HG02798 (cell line): ENCODE measurements at regions not wholly inside any gene's neighbourhood (a gene's known extent, or its start where the extent isn't known, plus 50 kb on each side); places are given as distances from the start of the nearest gene placed in this dataset.

Experiments
- ATAC-seq: cut with Tn5 transposase; IDR thresholded peaks from one replicate; pipeline ENCODE4 v1.9.1; 2021; ENCODE audit warnings: mild to moderate bottlenecking; ENCODE audit not compliant: unreplicated experiment, poor library complexity

DNA sequence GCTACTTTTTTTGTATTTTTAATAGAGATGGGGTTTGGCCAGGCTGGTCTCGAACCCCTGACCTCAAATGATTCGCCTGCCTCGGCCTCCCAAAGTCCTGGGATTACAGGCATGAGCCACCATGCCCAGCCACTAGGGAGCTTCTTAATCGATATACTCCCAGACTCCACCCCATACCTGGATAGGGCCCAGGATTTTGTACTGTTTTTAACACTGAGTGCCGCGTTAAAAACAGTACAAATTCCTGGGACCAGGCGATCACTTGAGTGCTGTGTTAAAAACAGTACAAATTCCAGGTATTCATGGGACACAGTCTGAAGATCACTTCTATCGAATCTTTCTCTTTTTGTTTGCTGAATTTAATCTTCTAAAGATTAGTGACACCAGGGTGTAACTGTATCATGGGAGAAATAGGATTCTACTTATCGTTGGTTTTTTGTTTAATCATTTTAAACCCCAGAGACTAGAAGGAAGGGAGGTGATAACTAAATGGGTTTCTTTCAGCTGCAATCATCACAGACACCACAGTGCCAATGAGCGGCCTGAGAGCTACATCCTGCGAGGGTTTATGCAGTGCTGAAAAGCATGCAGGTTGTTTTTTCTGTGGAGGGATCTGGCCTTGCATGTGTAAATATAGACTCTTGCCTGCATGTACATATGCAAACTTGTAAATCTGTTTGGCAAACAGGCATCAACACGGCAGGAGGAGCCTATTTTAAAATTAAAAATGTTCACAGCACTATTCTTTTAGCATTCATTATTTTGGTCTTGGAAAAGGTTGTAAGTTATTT is 303.8 kb upstream of the WWC1 start:
- no peak for ATAC-seq

DNA sequence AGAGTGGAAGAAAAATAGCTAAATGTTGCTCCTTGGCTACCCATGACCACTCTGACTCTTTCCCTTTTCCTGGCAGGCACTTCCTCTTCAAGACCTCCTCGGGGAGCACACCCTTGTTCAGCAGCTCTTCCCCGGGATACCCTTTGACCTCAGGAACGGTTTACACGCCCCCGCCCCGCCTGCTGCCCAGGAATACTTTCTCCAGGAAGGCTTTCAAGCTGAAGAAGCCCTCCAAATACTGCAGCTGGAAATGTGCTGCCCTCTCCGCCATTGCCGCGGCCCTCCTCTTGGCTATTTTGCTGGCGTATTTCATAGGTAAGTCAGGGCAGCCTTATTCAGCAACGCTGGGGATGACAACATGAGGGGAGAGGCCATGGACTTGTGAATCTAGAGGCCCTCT is 298.6 kb upstream of the WWC1 start:
- ATAC-seq: no peak

DNA sequence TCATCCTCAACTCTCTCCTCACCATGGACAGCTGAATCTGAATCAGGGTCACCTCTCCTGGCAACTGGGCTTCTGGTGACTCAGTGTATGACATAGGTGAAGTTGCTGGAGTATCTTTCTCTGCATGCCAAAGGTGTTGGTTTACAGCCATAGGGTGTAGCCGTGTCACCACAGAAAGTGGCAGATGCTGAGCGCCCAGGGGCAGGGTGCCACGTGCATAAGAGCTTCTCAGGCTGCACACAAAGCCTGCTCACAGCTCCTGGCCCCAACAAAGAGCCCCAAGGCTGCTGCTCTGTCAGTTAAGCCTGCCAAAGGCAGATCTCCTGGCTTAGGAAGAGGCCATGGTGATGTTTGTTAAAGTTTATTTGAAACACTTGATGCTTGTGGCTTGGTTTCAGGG is 297.7 kb upstream of the WWC1 start:
- no peak for ATAC-seq

DNA sequence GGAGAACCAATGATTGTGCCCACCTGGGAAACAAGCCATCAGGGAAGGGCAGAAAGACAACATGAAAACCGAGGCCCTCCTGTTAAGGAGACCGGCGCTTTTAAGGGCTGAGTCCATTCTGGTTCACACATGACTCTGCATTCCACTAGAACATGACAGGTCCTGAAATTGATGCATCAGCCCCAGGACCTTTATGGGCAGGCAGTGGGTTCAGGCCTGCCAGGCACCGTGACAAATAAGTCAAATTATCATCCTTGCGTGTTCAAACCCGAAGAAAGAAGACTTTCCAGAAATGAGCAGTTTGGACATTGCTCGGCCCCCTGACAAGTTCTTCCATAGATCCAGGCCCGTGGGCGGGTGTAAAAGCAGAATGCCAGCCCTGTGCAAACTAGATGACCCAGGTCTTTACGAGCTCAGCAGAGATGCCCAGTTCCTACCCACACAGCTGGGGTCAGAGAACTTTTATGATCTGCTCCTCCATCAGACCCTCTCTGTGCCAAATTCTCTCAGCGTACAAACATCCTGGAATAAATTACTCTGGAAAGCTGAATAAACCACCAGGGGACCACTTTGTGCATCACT is 295.5 kb upstream of the WWC1 start:
- ATAC-seq: no peak

DNA sequence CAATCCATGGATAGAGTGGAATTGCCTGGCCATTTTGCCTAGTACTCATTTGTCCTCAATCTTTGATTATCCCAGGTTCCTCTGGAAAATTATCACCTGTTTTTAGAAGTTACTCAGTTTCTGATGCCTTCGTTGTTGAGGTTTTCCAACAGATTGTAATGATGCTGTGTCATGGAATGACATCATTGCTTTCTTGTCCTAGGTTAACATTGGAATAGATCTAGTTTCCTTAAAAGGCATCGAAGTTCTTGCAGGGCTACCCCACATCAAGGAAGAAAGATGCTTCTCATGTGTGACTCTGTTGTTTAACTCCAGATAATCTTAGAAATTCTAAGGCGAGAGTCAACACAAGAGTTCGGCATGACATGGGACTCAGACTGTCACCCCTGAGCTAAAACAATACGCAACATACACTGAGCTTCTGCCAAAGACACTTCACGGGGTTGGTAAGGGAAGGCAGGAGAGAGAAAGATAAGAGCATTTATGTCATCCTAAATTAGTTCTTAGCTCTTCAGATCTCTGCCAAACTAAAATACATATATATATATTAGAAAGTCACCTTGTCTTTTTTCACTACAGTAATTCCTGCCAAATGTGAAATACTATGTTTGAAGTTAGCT is 293.2 kb upstream of the WWC1 start:
- ATAC-seq: no peak

DNA sequence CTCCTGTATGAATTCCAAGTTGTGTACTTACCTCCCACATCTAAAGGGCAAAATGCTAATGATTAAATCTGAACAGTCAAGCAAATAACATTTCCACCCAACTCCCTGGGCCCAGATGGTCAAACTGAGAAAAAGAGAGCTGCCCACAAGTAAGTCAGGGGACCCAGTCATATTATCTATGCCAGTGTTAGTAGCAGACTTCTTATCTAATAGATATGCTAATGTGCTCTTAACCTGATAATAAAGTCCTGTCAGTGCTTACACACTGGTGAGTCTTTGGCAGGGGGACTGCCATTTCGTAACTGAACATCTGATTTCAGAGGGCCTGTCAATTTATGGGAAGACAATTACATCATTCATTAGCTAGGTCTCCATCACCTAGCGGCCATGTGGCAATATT is 292.3 kb upstream of the WWC1 start:
- ATAC-seq: no peak

DNA sequence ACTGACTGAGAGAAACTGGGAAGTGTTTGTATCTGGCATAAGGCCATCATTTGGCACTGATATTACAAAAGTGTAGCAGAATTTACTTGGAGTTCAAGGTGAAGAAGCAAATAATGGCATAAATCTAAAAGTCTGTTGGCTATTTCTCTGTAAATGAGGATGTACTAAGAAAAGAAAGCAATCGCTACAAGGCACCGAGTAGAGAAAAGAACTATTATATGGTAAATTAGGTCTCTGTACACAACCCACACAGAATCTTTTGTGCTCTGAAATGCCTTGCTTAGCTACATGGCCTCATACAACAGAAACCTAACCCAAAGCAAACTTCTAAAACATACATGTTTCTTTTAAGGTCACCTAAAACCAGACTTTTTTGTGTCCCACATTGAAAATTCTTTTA is 290.1 kb upstream of the WWC1 start:
- no peak for ATAC-seq

DNA sequence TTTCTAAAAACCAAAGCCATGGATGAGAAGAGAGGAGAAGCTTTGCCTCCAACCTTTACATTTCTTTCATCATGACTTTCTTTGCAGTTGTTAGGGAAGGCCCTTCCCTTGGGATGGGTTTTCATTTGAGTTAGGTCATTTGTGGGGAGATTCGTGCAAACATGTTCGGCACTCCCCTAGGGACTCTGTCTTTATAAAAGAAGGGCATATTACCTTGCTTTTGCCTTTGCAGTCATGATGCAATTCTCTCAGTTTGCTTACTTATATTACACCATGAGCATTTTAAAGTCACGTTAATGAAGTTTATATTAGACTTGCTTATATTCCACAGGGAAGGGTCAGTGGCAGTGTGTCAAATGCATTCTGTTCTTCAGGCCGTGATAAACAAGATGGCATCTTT is 289.3 kb upstream of the WWC1 start:
- no peak for ATAC-seq

DNA sequence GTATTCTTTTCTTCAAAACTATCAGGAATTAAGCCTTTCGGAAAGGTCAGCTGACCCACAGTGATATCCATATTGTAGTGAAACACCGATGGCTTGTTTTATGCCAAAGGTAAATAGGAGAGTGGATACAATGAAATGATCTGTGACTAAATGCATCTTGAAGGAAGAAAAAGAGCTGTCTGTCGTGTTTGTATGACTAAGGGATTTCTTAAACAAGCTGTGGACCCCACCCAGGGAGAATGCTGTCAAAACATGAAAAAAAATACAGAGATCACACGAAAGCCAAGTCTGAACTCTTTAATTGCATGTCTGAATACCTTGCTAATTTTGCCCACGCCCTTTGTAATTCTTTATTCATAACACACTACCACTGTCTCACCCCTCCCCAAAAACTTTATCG is 286.4 kb upstream of the WWC1 start:
- ATAC-seq: no peak

DNA sequence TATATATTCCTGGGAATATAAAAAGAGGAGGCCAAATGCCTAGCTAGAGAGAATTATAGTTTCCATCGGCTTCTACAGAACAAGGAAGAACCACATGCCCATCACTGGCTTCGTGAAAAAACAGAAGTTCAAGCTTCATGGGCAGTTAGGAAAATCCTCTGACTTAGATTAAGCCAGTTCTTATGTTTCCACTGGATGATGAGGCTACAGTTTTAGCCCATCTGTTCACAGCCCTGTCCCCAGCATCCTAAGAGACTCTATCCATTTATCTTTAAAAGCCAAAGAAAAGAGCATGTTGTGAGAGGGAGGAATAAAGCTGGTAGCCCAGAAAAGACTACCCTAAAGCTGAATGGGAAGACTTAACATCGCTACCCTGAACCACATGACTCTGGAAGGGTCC is 285.5 kb upstream of the WWC1 start:
- no peak for ATAC-seq

DNA sequence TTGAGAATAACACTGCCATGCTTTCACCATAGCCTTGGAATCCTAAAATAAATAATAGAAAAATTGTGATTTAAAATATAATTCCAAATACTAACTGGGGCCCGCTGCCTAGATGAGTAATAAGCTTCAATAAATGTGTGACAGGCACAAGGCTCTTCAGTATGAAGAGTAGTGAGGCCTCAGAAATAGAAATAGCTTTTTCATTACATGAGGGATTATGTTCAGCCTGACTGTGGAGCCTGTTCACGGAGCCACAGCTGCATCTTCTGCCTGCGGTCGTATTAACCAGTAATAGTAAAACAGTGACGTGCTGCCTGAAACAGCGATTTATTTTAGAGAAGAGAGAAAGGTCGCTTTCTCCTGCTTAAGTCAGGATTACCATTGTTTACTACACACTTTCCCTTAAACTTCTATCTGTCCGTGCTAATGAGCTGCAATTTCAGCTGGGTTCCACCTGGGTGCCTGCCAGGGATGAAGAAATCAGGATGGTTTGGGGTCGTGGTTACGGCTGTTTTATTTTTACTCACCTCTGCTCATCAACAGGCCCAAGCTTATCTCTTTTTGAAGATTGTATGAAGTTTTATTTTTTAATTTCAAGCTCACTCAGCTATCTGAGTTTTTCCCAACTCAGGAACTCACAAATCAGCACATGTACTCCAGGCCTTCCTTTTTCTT is 284.9 kb upstream of the WWC1 start:
- no peak for ATAC-seq

DNA sequence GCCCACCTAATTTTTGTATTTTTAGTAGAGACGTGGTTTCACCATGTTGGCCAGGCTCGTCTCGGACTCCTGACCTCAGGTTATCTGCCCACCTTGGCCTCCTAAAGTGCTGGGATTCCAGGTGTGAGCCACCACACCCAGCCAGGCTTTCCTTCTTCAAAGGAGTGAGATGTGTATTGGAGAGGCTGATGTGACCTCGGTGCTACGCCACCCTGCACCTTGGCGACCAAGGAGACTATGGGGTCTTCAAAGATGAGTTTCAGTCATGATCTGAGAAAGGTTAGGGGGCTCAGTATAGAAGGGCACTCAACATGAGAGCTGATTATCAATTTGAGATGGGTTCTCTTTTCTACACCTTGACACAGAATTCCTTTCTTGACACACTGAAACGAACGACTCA is 284.2 kb upstream of the WWC1 start:
- no peak for ATAC-seq

DNA sequence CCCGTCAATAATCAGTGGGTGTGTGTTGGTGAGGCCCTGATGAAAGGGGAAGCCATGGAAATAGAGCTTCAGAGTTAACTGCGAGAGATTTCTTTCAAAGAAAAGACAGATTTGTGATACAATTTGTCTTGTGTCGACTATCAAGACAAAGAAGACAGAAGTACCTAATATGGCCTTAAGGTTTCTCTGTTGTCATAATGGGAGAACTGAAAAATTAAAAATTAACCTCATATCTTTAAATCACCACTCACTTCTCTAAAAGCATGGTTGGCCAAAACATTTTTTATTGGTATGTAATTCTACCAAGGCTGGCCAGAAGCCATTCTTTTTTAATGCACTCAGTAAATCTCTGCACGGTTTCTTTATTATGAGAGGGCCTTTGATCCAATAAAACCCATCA is 282.9 kb upstream of the WWC1 start:
- ATAC-seq: no peak

DNA sequence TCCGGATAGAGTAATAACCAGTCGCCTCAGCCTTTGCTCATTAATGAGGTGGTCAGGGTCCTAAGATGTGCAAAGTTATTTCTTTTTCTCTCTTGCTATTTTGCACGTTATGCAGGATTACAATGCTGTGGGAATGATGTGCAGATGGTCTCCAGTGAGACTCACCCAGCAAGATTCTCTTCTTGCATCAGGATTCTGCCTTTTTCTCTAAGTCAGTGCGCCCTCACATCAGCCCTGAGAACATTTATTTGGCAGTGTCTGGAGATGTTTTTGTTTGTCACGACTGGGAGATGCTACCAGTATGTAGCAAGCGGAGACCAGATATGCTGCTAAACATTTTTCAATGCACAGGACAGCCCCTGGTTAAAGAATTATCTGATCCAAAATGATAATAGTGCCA is 280.3 kb upstream of the WWC1 start:
- ATAC-seq: no peak

DNA sequence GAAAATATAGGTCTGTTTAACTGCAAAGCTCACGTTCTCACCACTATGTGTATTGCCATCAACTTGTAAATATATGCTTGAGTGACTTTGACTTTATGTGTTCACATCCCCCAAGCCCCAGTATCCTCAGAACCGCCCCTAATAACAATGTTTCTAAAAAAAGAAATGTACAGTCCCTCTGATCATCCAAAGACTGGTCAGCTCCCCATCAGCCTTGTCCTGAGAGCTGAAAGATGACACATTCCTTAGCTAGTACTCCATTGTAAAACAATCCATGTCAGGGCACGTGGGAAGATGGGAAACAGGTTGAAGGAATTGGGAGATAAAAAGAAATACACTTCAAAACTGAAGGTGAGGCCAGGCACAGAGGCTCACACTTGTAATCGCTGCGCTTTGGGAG is 279.4 kb upstream of the WWC1 start:
- ATAC-seq: no peak

DNA sequence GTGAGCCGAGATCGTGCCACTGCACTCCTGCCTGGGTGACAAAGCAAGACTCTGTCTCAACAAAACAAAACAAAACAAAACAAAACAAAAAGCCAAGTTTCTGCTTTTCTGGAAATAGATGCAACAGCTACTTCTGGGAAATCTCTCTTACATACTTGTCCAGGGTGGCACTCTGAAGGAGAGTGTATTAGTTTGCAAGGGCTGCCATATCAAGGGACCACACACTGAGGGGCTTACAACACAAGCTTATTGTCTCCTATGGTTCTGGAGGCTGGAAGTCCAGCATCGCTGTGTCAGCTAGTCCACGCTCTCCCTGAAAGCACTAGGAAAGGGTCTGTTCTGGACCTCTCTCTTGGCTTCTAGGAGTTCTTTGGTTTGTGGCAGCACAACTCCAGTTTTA is 277.9 kb upstream of the WWC1 start:
- ATAC-seq: no peak

DNA sequence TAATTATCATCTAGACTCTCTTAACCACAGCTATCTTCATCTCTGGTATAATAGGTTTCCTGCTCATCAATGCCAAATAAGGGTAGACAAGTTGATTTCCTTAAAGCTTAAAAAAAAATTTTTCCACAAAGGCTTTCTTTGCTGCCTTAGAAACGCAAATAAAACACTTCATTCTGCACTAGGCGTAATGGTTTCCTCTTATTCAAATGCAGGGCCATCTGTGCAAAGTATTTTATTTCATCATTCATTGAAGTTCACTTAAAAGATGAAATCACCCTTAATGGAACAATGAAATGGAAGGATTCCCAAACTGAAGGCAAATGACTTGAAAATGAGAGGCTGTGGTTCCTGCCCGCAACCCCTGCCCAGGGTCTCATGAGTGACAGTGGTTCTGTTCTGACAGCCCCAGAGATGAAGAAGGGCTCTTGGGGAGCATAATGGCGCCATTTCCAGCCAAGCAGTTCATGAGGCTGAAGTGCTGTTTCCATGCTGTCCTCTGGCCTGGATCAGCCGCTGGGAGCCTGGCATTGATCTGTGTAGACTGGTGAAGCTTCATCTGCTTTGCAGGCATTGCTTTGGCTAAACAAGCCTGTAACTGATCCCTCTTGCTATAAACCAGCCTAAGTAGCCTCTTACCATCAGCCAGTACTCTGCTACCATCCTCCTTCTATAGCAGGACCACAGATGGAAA is 276.9 kb upstream of the WWC1 start:
- ATAC-seq: no peak

DNA sequence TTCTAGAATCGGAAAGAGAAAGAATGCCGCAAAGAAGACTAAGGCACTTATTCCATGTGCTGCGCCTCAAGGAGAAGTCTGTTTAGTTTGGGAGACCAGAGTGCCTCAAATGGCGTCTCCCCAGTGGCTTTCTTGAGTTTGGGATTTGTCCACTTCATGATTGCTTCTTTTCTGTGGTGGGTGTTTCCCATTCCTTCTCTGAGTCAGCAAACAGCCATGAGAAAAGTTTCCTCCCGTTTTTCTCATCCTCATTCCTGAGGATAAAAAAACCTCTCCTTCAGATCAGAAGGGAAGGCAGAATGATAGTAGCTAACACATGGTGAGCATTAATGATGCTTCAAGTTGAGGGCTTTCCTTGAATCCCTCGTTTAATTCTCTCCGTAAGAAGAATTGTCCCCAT is 275.9 kb upstream of the WWC1 start:
- no peak for ATAC-seq

DNA sequence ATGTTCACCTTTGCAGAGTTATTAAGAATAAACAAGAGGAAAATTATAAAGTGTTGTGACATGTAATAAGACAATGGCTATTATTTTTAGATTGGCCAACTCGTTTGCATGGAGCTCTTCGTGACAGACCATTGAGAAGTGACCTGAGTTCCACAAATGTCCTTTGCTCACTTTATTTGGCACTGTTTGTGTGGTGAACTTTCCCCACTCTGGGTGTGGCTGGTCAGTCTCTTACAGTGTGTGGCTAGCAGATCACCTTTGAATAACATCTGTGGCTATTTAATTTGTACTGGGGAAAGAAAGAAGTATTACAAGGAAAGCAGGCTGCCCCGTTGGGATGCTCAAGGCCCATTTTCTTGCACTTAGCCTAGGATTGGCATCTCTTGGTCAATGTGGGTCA is 274.1 kb upstream of the WWC1 start:
- ATAC-seq: no peak

DNA sequence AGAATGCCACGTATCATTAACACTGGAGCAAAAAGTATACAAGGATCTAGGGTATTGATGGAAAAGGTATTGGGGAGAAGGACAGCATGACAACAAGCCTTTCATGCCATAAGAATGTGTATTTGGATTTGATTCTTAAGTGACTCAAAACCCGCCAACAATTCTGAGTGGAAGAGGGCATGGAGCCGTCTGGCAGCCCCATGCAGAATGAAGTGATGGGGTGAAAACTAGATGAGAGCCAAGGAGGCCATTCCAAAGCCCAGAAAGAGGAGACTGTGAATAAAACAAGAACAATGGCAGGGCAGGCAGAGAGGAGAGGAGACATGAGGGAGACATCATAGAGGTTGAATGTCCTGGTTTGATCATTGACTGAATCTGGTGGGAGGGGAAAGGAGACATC is 272.3 kb upstream of the WWC1 start:
- no peak for ATAC-seq
